Endothelial cell of umbilical vein (primary cell): ENCODE measurements at regions not wholly inside any gene's neighbourhood (a gene's known extent, or its start where the extent isn't known, plus 50 kb on each side); places are given as distances from the start of the nearest gene placed in this dataset.

ENCODE experiments used
- BruUV-seq: library from RNA; stranded (reverse); fragments of 400-500 nt; replicated peaks from 2 replicates; lab custom pipeline; 2021; lab: Mats Ljungman, UMichigan
- CTCF ChIA-PET: fragments of 300-600, 350-600 bp; sonication (Branson Sonifier 250); formaldehyde crosslinking; loops from one replicate; lab custom pipeline; 2021; ENCODE audit warnings: antibody characterized with exemption, inconsistent platforms; lab: Charles Lee
- POLR2A ChIA-PET: fragments of 300-600, 350-600 bp; sonication (Branson Sonifier 250); formaldehyde crosslinking; loops from one replicate; lab custom pipeline; 2021; ENCODE audit warnings: antibody characterized with exemption, inconsistent platforms; lab: Charles Lee
- DNase-seq: peaks from one replicate; pipeline ENCODE4 v3.0.0-alpha.2; 2011; ENCODE audit warnings: low read depth, low spot score
- FAIRE-seq: peaks from 2 replicates; lab custom pipeline; 2011; peaks lifted over from hg19 to GRCh38; lab: Jason Lieb, UNC
- H2AFZ ChIP-seq: 2 replicates; pipeline ENCODE4 v1.6.0; 2012; ENCODE audit warnings: low read depth, low read length, control low read depth, inconsistent platforms
- H3K27ac ChIP-seq: 2 replicates; pipeline ENCODE4 v1.5.1; 2011; ENCODE audit warnings: low read depth, mild to moderate bottlenecking, control low read depth, low read length, moderate library complexity; ENCODE audit not compliant: insufficient read depth
- H3K27me3 ChIP-seq, 2 experiments: 2 replicates each; pipeline versions ENCODE4 v1.6.0 to v1.6.1; 2011; ENCODE audit warnings: low read length in 2 of 2, mixed read lengths in 1 of 2; ENCODE audit not compliant: control insufficient read depth in 2 of 2, insufficient read depth in 2 of 2
- H3K36me3 ChIP-seq, 2 experiments: 2 replicates in 1 of 2; 3 replicates in 1 of 2; pipeline ENCODE4 v1.5.1; 2011; ENCODE audit warnings: low read length in 2 of 2, mild to moderate bottlenecking in 1 of 2, moderate library complexity in 1 of 2; ENCODE audit not compliant: control insufficient read depth in 2 of 2, insufficient read depth in 2 of 2; ENCODE audit errors: extremely low read depth in 1 of 2
- H3K4me1 ChIP-seq: 3 replicates; pipeline ENCODE4 v1.5.1; 2011; ENCODE audit warnings: mild to moderate bottlenecking, low read length; ENCODE audit not compliant: control insufficient read depth, insufficient read depth; ENCODE audit errors: extremely low read depth
- H3K4me2 ChIP-seq: 2 replicates; pipeline ENCODE4 v1.6.1; 2011; ENCODE audit warnings: low read length, control low read depth, mixed read lengths; ENCODE audit not compliant: insufficient read depth
- H3K4me3 ChIP-seq, 3 experiments: fragments of 200-600 bp in 1 of 3; sonication (generic), shearing (Covaris generic) in 1 of 3; replicated peaks in 1 of 3; 2 replicates each; pipeline ENCODE4 v1.5.1; 2011 to 2016; ENCODE audit warnings: control low read depth in 3 of 3, low read length in 3 of 3, mild to moderate bottlenecking in 2 of 3, inconsistent platforms in 1 of 3, low read depth in 1 of 3, moderate library complexity in 1 of 3; ENCODE audit not compliant: insufficient read depth in 1 of 3
- H3K79me2 ChIP-seq: 2 replicates; pipeline ENCODE4 v1.6.0; 2012; ENCODE audit warnings: low read length, inconsistent platforms; ENCODE audit not compliant: control insufficient read depth, insufficient read depth
- H3K9ac ChIP-seq: replicated peaks from 2 replicates; pipeline ENCODE3; 2011; ENCODE audit warnings: low read length, control low read depth; ENCODE audit not compliant: insufficient read depth; ENCODE audit errors: extremely low read depth
- H3K9me1 ChIP-seq: replicated peaks from 3 replicates; pipeline ENCODE4 v1.6.0; 2011; ENCODE audit warnings: mild to moderate bottlenecking, low read length; ENCODE audit not compliant: control insufficient read depth, insufficient read depth; ENCODE audit errors: extremely low read depth
- H3K9me3 ChIP-seq: replicated peaks from 2 replicates; pipeline ENCODE4 v1.5.1; 2012; ENCODE audit warnings: low read length, inconsistent platforms; ENCODE audit not compliant: control insufficient read depth, insufficient read depth
- H4K20me1 ChIP-seq: replicated peaks from 2 replicates; pipeline ENCODE3; 2011; ENCODE audit warnings: mild to moderate bottlenecking, low read length; ENCODE audit not compliant: control insufficient read depth, insufficient read depth; ENCODE audit errors: extremely low read depth
- EZH2 ChIP-seq: IDR thresholded peaks from 2 replicates; pipeline ENCODE4 v1.6.1; 2012; ENCODE audit warnings: borderline replicate concordance, low read depth, mild to moderate bottlenecking, moderate library complexity, low read length, inconsistent platforms; ENCODE audit not compliant: severe bottlenecking
- FOS ChIP-seq: IDR thresholded peaks from 2 replicates; pipeline ENCODE4 v1.6.1; 2011; ENCODE audit warnings: mild to moderate bottlenecking, low read length, moderate library complexity, borderline replicate concordance; ENCODE audit not compliant: insufficient read depth
- GATA2 ChIP-seq: IDR thresholded peaks from 2 replicates; pipeline ENCODE4 v1.7.0; 2011; ENCODE audit warnings: low read depth, mild to moderate bottlenecking, moderate library complexity, mixed read lengths, low read length; ENCODE audit not compliant: insufficient read length, insufficient read depth
- JUN ChIP-seq: IDR thresholded peaks from 2 replicates; pipeline ENCODE4 v1.6.1; 2011; ENCODE audit warnings: borderline replicate concordance, low read depth; ENCODE audit not compliant: insufficient read length, insufficient read depth
- MYC ChIP-seq: IDR thresholded peaks from one replicate; pipeline ENCODE4 v1.6.1; 2011; ENCODE audit warnings: mild to moderate bottlenecking, low read depth, low read length
- POLR2A ChIP-seq: IDR thresholded peaks from 2 replicates; pipeline ENCODE4 v1.6.1; 2012; ENCODE audit warnings: low read depth, mild to moderate bottlenecking, control low read depth, low read length
- POLR2AphosphoS5 ChIP-seq: IDR thresholded peaks from 2 replicates; pipeline ENCODE4 v1.6.1; 2012; ENCODE audit warnings: low read depth, mild to moderate bottlenecking, control low read depth, low read length, moderate library complexity; ENCODE audit not compliant: insufficient read depth
- dilution Hi-C: fragments of 300-500 bp; cut with MboI; formaldehyde crosslinking; loops from one replicate; pipeline ENCODE4 v1.15.0; 2019; ENCODE audit warnings: low sequenced_read_pairs; ENCODE audit not compliant: extremely low pct_ligation_motif_present
- intact Hi-C: fragments of 100-400 bp; cut with micrococcal nuclease; formaldehyde crosslinking; loops from one replicate; pipeline ENCODE4 v1.10.0; 2022
- TF ChIP-seq, protein P1 (sequence below), 2 donors: IDR thresholded peaks; 1 replicate in 1 of 2; 2 replicates in 1 of 2; pipeline ENCODE4 v1.5.1; 2011; ENCODE audit warnings: low read length in 2 of 2, mild to moderate bottlenecking in 2 of 2, moderate library complexity in 2 of 2, control low read depth in 1 of 2, inconsistent platforms in 1 of 2, low read depth in 1 of 2; ENCODE audit not compliant: insufficient read depth in 1 of 2; ENCODE audit errors: extremely low read depth in 1 of 2
- TF ChIP-seq, protein P2 (sequence below): IDR thresholded peaks from 2 replicates; pipeline ENCODE4 v1.6.1; 2011; ENCODE audit not compliant: insufficient read depth, insufficient read length

DNA sequence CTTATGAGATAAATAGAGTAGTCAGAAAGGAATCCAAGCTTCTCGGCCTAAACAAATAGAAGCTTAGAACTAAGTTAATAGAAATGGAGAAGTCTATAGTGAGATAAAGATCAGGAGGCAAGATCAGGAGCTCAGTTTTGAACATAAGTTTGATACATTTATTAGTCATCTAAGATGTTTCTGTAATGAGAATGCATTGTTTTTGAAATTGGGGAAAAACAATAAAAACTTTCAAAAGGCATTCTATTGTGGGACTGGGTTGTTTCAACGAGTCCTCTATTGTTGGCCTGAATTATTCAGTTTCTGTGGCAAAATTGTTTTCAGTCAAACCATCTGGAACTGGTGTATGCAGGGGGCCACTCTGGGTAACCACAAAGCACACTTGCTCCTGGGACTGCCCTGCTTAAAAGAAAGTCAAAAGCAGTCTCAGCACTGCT is 181.0 kb upstream of the CLINT1 start:
- dilution Hi-C loops (no loop called here), intact Hi-C loops (no loop called here)
- Histone ChIP-seq H2AFZ (no peak overlapping the region), H3K79me2 (no peaks in the 10 kb centered on the region), H3K9ac (no peak overlapping the region), H3K4me3 (no peak overlapping the region), H3K4me1 (no peaks in the 10 kb centered on the region), H3K4me2 (no peak overlapping the region), H3K9me1 (no peaks in the 10 kb centered on the region), H3K9me3 (no peaks in the 10 kb centered on the region), H3K27ac (no peak overlapping the region), H4K20me1 (no peaks in the 10 kb centered on the region), H3K27me3 (no peaks in the 10 kb centered on the region), H3K36me3 (no peaks in the 10 kb centered on the region)
- DNase-seq (no peak), FAIRE-seq (no peak)
- ChIA-PET CTCF (no interaction called here), POLR2A (no interaction called here)
- TF ChIP-seq, protein P1, sequence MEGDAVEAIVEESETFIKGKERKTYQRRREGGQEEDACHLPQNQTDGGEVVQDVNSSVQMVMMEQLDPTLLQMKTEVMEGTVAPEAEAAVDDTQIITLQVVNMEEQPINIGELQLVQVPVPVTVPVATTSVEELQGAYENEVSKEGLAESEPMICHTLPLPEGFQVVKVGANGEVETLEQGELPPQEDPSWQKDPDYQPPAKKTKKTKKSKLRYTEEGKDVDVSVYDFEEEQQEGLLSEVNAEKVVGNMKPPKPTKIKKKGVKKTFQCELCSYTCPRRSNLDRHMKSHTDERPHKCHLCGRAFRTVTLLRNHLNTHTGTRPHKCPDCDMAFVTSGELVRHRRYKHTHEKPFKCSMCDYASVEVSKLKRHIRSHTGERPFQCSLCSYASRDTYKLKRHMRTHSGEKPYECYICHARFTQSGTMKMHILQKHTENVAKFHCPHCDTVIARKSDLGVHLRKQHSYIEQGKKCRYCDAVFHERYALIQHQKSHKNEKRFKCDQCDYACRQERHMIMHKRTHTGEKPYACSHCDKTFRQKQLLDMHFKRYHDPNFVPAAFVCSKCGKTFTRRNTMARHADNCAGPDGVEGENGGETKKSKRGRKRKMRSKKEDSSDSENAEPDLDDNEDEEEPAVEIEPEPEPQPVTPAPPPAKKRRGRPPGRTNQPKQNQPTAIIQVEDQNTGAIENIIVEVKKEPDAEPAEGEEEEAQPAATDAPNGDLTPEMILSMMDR (IDR thresholded peaks at IDR 0.05; ENCODE audit: extremely low read depth in 1 of 2, insufficient read depth in 1 of 2, low read depth in 1 of 2, low read length in 2 of 2), result no peak
- TF ChIP-seq FOS, result no peak
- TF ChIP-seq, protein P2, sequence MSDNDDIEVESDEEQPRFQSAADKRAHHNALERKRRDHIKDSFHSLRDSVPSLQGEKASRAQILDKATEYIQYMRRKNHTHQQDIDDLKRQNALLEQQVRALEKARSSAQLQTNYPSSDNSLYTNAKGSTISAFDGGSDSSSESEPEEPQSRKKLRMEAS, result no peak
- no peak for TF ChIP-seq POLR2A
- TF ChIP-seq POLR2AphosphoS5, result no peak
- no peak for TF ChIP-seq JUN
- no peak for TF ChIP-seq MYC
- TF ChIP-seq EZH2, result no peak
- TF ChIP-seq GATA2, result no peak
- BruUV-seq, result no TSS peak
